ENCODE measurements at regions not wholly inside any gene's neighbourhood (a gene's known extent, or its start where the extent isn't known, plus 50 kb on each side); places are given as distances from the start of the nearest gene placed in this dataset.

DNA sequence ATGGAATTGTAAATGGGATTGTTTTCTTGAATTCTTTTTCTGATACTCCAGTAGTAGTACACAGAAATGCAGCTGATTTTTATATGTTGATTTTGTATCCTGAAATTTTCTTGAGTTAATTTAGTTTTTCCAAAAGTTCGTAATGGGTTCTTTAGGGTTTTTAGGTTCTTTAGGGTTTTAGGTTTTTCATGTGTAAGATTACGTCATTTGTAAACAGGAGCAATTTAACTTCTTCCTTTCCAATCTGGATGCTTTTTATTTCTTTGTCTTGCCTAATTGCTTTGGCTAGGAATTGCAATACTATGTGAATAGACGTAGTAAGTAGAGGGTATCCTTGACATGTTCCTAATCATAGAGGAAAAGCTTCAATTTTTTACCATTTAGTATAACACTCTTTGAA, 568.6 kb downstream of the MMUT start:
- TF ChIP-seq, protein P1, sequence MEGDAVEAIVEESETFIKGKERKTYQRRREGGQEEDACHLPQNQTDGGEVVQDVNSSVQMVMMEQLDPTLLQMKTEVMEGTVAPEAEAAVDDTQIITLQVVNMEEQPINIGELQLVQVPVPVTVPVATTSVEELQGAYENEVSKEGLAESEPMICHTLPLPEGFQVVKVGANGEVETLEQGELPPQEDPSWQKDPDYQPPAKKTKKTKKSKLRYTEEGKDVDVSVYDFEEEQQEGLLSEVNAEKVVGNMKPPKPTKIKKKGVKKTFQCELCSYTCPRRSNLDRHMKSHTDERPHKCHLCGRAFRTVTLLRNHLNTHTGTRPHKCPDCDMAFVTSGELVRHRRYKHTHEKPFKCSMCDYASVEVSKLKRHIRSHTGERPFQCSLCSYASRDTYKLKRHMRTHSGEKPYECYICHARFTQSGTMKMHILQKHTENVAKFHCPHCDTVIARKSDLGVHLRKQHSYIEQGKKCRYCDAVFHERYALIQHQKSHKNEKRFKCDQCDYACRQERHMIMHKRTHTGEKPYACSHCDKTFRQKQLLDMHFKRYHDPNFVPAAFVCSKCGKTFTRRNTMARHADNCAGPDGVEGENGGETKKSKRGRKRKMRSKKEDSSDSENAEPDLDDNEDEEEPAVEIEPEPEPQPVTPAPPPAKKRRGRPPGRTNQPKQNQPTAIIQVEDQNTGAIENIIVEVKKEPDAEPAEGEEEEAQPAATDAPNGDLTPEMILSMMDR (conservative IDR thresholded peaks at IDR 0.05), result no peak
- TF ChIP-seq ZFX (IDR thresholded peaks at IDR 0.05), result no peak

All from C4-2B (cell line).